Stimulated activated CD4-positive, alpha-beta T cell treated with anti-CD3 and anti-CD28 coated beads, TNF-alpha, amount 100 ng/mL, for 4 hours (primary cell): ENCODE measurements at regions not wholly inside any gene's neighbourhood (a gene's known extent, or its start where the extent isn't known, plus 50 kb on each side); places are given as distances from the start of the nearest gene placed in this dataset.

Experiments
- DNase-seq, 3 experiments: peaks; one replicate each; pipeline ENCODE4 v3.0.0-alpha.2; 2020; ENCODE audit warnings: low read depth in 3 of 3

GRCh38 chr5:58255970-58256369, 203.9 kb downstream of the PLK2 start:
- DNase-seq: no peak

GRCh38 chr5:58255386-58255785, 204.5 kb downstream of the PLK2 start:
- no peak for DNase-seq

- no peak for DNase-seq
Observed at GRCh38 chr5:58248221-58248620, 211.7 kb downstream of the PLK2 start.

GRCh38 chr5:58246461-58246944, 213.4 kb downstream of the PLK2 start:
- no peak for DNase-seq

GRCh38 chr5:58245476-58245840, 214.4 kb downstream of the PLK2 start:
- no peak for DNase-seq

- DNase-seq: no peak
Observed at GRCh38 chr5:58244819-58245475, 214.9 kb downstream of the PLK2 start.

- no peak for DNase-seq
Observed at GRCh38 chr5:58241389-58241788, 218.5 kb downstream of the PLK2 start.

- DNase-seq: no peak
Observed at GRCh38 chr5:58240322-58240721, 219.6 kb downstream of the PLK2 start.

GRCh38 chr5:58239731-58240130, 220.2 kb downstream of the PLK2 start:
- DNase-seq: no peak

- DNase-seq: no peak
Observed at GRCh38 chr5:58239045-58239444, 220.8 kb downstream of the PLK2 start.

GRCh38 chr5:58236498-58236897, 223.4 kb downstream of the PLK2 start:
- no peak for DNase-seq

- DNase-seq: no peak
Observed at GRCh38 chr5:58235299-58235698, 224.6 kb downstream of the PLK2 start.

- no peak for DNase-seq
Observed at GRCh38 chr5:58232130-58232529, 227.8 kb downstream of the PLK2 start.

- no peak for DNase-seq
Observed at GRCh38 chr5:58231041-58231440, 228.8 kb downstream of the PLK2 start.

- no peak for DNase-seq
Observed at GRCh38 chr5:58228896-58229295, 231.0 kb downstream of the PLK2 start.

- DNase-seq: no peak
Observed at GRCh38 chr5:58227858-58228257, 232.0 kb downstream of the PLK2 start.

- no peak for DNase-seq
Observed at GRCh38 chr5:58224661-58225060, 235.2 kb downstream of the PLK2 start.

GRCh38 chr5:58224221-58224620, 235.7 kb downstream of the PLK2 start:
- DNase-seq: no peak

- no peak for DNase-seq
Observed at GRCh38 chr5:58215364-58215763, 244.5 kb downstream of the PLK2 start.

- no peak for DNase-seq
Observed at GRCh38 chr5:58211441-58211840, 248.4 kb downstream of the PLK2 start.

- DNase-seq: no peak
Observed at GRCh38 chr5:58208674-58209073, 251.2 kb downstream of the PLK2 start.

GRCh38 chr5:58207076-58207475, 252.8 kb downstream of the PLK2 start:
- no peak for DNase-seq

- no peak for DNase-seq
Observed at GRCh38 chr5:58204966-58205365, 254.9 kb downstream of the PLK2 start.

GRCh38 chr5:58202941-58203444, 256.9 kb downstream of the PLK2 start:
- no peak for DNase-seq
